Fibroblast of lung (primary cell): ENCODE measurements at regions not wholly inside any gene's neighbourhood (a gene's known extent, or its start where the extent isn't known, plus 50 kb on each side); places are given as distances from the start of the nearest gene placed in this dataset.

Experiments
- DNase-seq, 2 donors: peaks; one replicate each; pipeline versions ENCODE4 v3.0.0 to v3.0.0-alpha.2; 2010; ENCODE audit warnings: low read depth in 2 of 2
- H2AFZ ChIP-seq: 2 replicates; pipeline ENCODE4 v1.5.1; 2012; ENCODE audit warnings: low read length, control low read depth, inconsistent platforms
- H3K27ac ChIP-seq: 2 replicates; pipeline ENCODE4 v1.5.1; 2011; ENCODE audit warnings: low read length, control low read depth; ENCODE audit not compliant: insufficient read depth
- H3K27me3 ChIP-seq: 2 replicates; pipeline ENCODE4 v1.5.1; 2011; ENCODE audit warnings: mild to moderate bottlenecking, low read length; ENCODE audit not compliant: control insufficient read depth, insufficient read depth
- H3K36me3 ChIP-seq: 2 replicates; pipeline ENCODE4 v1.5.1; 2011; ENCODE audit warnings: low read length; ENCODE audit not compliant: control insufficient read depth, insufficient read depth
- H3K4me1 ChIP-seq: 2 replicates; pipeline ENCODE4 v1.5.1; 2011; ENCODE audit warnings: low read length; ENCODE audit not compliant: control insufficient read depth, insufficient read depth; ENCODE audit errors: extremely low read depth
- H3K4me2 ChIP-seq: 2 replicates; pipeline ENCODE4 v1.5.1; 2011; ENCODE audit warnings: low read length, control low read depth; ENCODE audit not compliant: insufficient read depth; ENCODE audit errors: extremely low read depth
- H3K4me3 ChIP-seq, 4 experiments: fragments of 200-600 bp in 1 of 4; sonication (generic) in 1 of 4; replicated peaks in 1 of 4; 2 replicates each; pipeline ENCODE4 v1.5.1; 2011 to 2016; ENCODE audit warnings: low read length in 4 of 4, low read depth in 3 of 4, mild to moderate bottlenecking in 3 of 4, control low read depth in 2 of 4, inconsistent platforms in 1 of 4, mixed read lengths in 1 of 4; ENCODE audit not compliant: insufficient read depth in 1 of 4; ENCODE audit errors: control extremely low read depth in 1 of 4
- H3K79me2 ChIP-seq: 2 replicates; pipeline ENCODE4 v1.5.1; 2012; ENCODE audit warnings: mild to moderate bottlenecking, low read length, inconsistent platforms; ENCODE audit not compliant: control insufficient read depth, insufficient read depth
- H3K9ac ChIP-seq: 2 replicates; pipeline ENCODE4 v1.5.1; 2011; ENCODE audit warnings: mild to moderate bottlenecking, low read length, control low read depth; ENCODE audit not compliant: insufficient read depth
- H3K9me3 ChIP-seq: 2 replicates; pipeline ENCODE4 v1.5.1; 2012; ENCODE audit warnings: low read depth, low read length; ENCODE audit not compliant: control insufficient read depth, insufficient read depth
- H4K20me1 ChIP-seq: 2 replicates; pipeline ENCODE4 v1.5.1; 2011; ENCODE audit warnings: low read length; ENCODE audit not compliant: control insufficient read depth, insufficient read depth; ENCODE audit errors: extremely low read depth
- EZH2 ChIP-seq: IDR thresholded peaks from 2 replicates; pipeline ENCODE4 v1.5.1; 2012; ENCODE audit warnings: low read length, control low read depth, mild to moderate bottlenecking; ENCODE audit errors: missing control alignments
- TF ChIP-seq, protein P1 (sequence below), 2 donors: IDR thresholded peaks in 1 of 2; conservative IDR thresholded peaks in 1 of 2; 1 replicate in 1 of 2; 2 replicates in 1 of 2; pipeline ENCODE4 v1.5.1; 2011 to 2012; ENCODE audit warnings: low read length in 2 of 2, control low read depth in 1 of 2, inconsistent platforms in 1 of 2, low read depth in 1 of 2, mild to moderate bottlenecking in 1 of 2

DNA sequence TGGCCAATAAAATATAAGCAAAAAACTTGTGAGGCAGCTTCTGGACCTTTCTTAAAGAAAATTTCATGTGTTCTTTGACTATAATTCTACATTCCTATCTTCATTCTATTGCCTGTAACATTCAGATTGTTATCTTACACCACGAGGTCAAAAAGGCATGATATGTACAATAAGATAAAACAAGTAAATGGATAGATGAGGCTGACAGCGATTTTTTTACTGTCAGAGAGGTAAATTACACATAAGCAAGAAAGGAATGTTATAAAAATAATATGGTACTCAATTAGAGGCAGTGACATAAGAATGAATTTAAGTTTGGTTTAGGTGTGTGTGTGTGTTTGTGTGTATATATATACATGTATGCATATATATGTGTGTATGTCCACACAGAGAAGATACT is 660.0 kb downstream of the C12orf50 start:
- Histone ChIP-seq H3K9me3 (no peaks in the 10 kb centered on the region), H4K20me1 (no peaks in the 10 kb centered on the region), H2AFZ (no peak overlapping the region), H3K27me3 (no peaks in the 10 kb centered on the region), H3K36me3 (no peaks in the 10 kb centered on the region), H3K4me2 (no peak overlapping the region), H3K4me1 (no peaks in the 10 kb centered on the region), H3K9ac (no peak overlapping the region), H3K27ac (no peak overlapping the region), H3K79me2 (no peaks in the 10 kb centered on the region), H3K4me3 (no peak overlapping the region)
- no peak for DNase-seq
- no peak for TF ChIP-seq EZH2
- TF ChIP-seq, protein P1, sequence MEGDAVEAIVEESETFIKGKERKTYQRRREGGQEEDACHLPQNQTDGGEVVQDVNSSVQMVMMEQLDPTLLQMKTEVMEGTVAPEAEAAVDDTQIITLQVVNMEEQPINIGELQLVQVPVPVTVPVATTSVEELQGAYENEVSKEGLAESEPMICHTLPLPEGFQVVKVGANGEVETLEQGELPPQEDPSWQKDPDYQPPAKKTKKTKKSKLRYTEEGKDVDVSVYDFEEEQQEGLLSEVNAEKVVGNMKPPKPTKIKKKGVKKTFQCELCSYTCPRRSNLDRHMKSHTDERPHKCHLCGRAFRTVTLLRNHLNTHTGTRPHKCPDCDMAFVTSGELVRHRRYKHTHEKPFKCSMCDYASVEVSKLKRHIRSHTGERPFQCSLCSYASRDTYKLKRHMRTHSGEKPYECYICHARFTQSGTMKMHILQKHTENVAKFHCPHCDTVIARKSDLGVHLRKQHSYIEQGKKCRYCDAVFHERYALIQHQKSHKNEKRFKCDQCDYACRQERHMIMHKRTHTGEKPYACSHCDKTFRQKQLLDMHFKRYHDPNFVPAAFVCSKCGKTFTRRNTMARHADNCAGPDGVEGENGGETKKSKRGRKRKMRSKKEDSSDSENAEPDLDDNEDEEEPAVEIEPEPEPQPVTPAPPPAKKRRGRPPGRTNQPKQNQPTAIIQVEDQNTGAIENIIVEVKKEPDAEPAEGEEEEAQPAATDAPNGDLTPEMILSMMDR (conservative IDR thresholded peaks at IDR 0.05 in 1 of 2, IDR thresholded peaks at IDR 0.05 in 1 of 2; ENCODE audit: low read depth in 1 of 2, low read length in 2 of 2), result no peak

DNA sequence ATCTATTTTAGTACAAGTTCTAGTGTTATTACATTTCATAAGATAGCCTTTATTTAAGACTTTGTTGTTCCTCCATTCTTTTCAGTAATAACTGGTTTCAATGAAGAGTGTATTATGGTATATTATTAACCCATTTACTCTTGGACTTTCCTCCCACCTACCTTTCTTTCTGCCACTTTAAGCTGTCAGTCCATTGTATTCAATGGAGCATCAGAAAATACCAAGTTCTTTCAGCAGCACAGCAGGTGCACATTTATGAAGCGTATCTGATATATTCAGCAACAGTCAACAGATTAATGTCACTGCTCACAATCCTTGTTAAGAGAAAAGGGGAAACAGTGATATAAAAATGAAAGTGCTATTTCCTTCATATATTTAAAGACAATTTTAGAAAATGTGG is 660.9 kb downstream of the C12orf50 start:
- Histone ChIP-seq H4K20me1 (no peaks in the 10 kb centered on the region), H3K4me2 (no peak overlapping the region), H3K36me3 (no peaks in the 10 kb centered on the region), H3K4me3 (no peak overlapping the region), H3K4me1 (no peaks in the 10 kb centered on the region), H3K9me3 (no peaks in the 10 kb centered on the region), H2AFZ (no peak overlapping the region), H3K27ac (no peak overlapping the region), H3K27me3 (no peaks in the 10 kb centered on the region), H3K9ac (no peak overlapping the region), H3K79me2 (no peaks in the 10 kb centered on the region)
- TF ChIP-seq EZH2, result no peak
- TF ChIP-seq, protein P1 (conservative IDR thresholded peaks at IDR 0.05 in 1 of 2, IDR thresholded peaks at IDR 0.05 in 1 of 2; ENCODE audit: low read depth in 1 of 2, low read length in 2 of 2), result no peak
- DNase-seq, result no peak

DNA sequence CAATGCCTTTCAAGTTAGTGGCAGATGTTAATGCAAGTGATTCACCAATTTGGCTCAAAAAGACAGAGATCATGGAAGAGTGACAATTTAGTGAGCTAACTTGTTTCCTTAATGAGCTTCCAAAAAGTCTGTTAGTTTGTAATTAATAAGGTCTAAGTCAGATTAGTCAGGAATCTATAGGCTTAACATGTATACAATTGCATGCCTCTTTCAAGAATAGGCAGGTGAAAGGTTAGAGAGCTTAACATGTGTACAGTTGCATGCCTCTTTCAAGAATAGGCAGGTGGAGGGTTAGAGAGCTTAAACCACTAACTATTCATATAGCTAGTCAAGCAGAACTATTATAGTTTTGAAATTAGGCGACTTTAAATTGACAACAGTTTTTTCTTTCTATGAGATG is 663.8 kb downstream of the C12orf50 start:
- Histone ChIP-seq H3K4me1 (no peaks in the 10 kb centered on the region), H3K27ac (no peak overlapping the region), H3K36me3 (no peaks in the 10 kb centered on the region), H3K4me2 (no peak overlapping the region), H3K9me3 (no peaks in the 10 kb centered on the region), H3K79me2 (no peaks in the 10 kb centered on the region), H3K4me3 (no peak overlapping the region), H3K27me3 (no peaks in the 10 kb centered on the region), H2AFZ (no peak overlapping the region), H4K20me1 (no peaks in the 10 kb centered on the region), H3K9ac (no peak overlapping the region)
- no peak for TF ChIP-seq EZH2
- TF ChIP-seq, protein P1 (conservative IDR thresholded peaks at IDR 0.05 in 1 of 2, IDR thresholded peaks at IDR 0.05 in 1 of 2; ENCODE audit: low read depth in 1 of 2, low read length in 2 of 2), result no peak
- DNase-seq, result no peak
